GM06990 (cell line): ENCODE measurements at regions not wholly inside any gene's neighbourhood (a gene's known extent, or its start where the extent isn't known, plus 50 kb on each side); places are given as distances from the start of the nearest gene placed in this dataset.

ENCODE experiments used
- DNase-seq: peaks from one replicate; pipeline ENCODE4 v3.0.0-alpha.2; 2011; ENCODE audit not compliant: insufficient read length; ENCODE audit errors: extremely low read depth
- H3K27me3 ChIP-seq: replicated peaks from 2 replicates; pipeline ENCODE4 v1.6.0; 2011; ENCODE audit warnings: low read length; ENCODE audit not compliant: control insufficient read depth, insufficient read depth
- H3K36me3 ChIP-seq: 2 replicates; pipeline ENCODE4 v1.5.1; 2011; ENCODE audit warnings: low read length; ENCODE audit not compliant: control insufficient read depth, insufficient read depth
- H3K4me3 ChIP-seq: replicated peaks from 2 replicates; pipeline ENCODE4 v1.5.1; 2011; ENCODE audit warnings: low read depth, mild to moderate bottlenecking, control low read depth, low read length
- CTCF ChIP-seq: IDR thresholded peaks from 2 replicates; pipeline ENCODE4 v1.5.1; 2011; ENCODE audit warnings: low read length, control low read depth, mild to moderate bottlenecking, inconsistent platforms; ENCODE audit not compliant: insufficient read depth, poor library complexity, severe bottlenecking

- Histone ChIP-seq H3K4me3 (no peak overlapping the region), H3K27me3 (peaks cover 1% of the 10 kb centered on the region), H3K36me3 (no peaks in the 10 kb centered on the region)
- no peak for DNase-seq
- no peak for TF ChIP-seq CTCF
These were observed 233.7 kb upstream of the CXCR4 start for GRCh38 chr2:136351684-136352083.

- Histone ChIP-seq H3K27me3 (no peaks in the 10 kb centered on the region; the same call in none of the 2 replicates), H3K36me3 (no peaks in the 10 kb centered on the region), H3K4me3 (no peak overlapping the region)
- DNase-seq, result no peak
- TF ChIP-seq CTCF, result no peak
These were observed 230.0 kb upstream of the CXCR4 start for GRCh38 chr2:136347981-136348380.

GRCh38 chr2:136344339-136344738, 226.4 kb upstream of the CXCR4 start:
- Histone ChIP-seq H3K27me3 (no peaks in the 10 kb centered on the region; the same call in 1 of the 2 replicates), H3K4me3 (no peak overlapping the region), H3K36me3 (no peaks in the 10 kb centered on the region)
- TF ChIP-seq CTCF, result no peak
- DNase-seq, result no peak

- no peak for DNase-seq
- TF ChIP-seq CTCF, result no peak
- no peak overlapping the region for H3K4me3 ChIP-seq
These were observed 224.2 kb upstream of the CXCR4 start for GRCh38 chr2:136342138-136342537.

GRCh38 chr2:136334967-136335366, 217.0 kb upstream of the CXCR4 start:
- Histone ChIP-seq H3K4me3 (no peak overlapping the region), H3K36me3 (no peaks in the 10 kb centered on the region), H3K27me3 (no peaks in the 10 kb centered on the region; the same call in none of the 2 replicates)
- no peak for TF ChIP-seq CTCF
- no peak for DNase-seq

More at GRCh38 chr2:136342138-136342537, 224.2 kb upstream of the CXCR4 start:
- H3K27me3 ChIP-seq, result no peaks in the 10 kb centered on the region; the same call in 1 of the 2 replicates
- no peaks in the 10 kb centered on the region for H3K36me3 ChIP-seq
